GM12872 (cell line): ENCODE measurements at regions not wholly inside any gene's neighbourhood (a gene's known extent, or its start where the extent isn't known, plus 50 kb on each side); places are given as distances from the start of the nearest gene placed in this dataset.

Experiments used
- CTCF ChIP-seq: IDR thresholded peaks from 3 replicates; pipeline ENCODE4 v1.5.1; 2011; ENCODE audit warnings: low read depth, mild to moderate bottlenecking, low read length, moderate library complexity; ENCODE audit not compliant: insufficient read depth

DNA sequence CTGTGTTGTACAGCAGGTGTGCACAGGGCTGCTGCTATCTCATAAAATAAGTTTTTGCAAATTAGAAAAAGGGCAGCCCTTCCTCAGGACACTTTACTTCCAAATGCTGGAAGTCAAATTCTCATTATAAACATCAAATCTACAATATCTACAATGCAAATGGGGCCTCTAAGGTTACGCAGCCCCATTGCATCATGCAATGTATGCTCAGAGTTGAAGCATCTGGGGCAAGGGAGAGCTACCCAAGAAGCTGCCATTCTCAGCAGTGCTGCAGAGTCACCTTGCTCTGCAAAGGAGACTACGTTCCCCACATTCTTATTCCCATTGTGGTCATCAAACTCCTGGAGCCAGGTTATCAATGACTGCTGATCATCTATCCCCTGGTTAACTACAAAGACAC lies 208.9 kb upstream of the POGK start:
- TF ChIP-seq CTCF = no peak

DNA sequence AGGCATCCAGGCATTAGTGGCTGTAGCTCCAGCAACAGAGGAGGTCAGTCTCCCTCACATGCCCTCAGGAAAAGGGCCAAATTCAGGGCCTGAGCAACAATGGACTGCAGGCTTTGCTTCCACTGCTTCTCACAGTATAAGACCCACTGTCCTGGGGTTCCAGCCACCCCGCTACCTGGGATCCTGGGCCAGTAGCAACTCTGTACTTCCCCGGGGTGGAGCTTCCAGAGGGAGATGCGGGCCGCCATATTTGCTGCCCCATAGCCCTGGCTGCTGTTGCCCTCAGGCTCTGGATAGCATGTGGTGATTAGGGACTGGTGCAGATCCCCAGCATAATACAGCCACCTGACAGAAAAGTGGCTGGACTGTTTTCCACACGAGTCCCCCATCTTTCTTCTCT lies 201.1 kb upstream of the POGK start:
- TF ChIP-seq CTCF = no peak

DNA sequence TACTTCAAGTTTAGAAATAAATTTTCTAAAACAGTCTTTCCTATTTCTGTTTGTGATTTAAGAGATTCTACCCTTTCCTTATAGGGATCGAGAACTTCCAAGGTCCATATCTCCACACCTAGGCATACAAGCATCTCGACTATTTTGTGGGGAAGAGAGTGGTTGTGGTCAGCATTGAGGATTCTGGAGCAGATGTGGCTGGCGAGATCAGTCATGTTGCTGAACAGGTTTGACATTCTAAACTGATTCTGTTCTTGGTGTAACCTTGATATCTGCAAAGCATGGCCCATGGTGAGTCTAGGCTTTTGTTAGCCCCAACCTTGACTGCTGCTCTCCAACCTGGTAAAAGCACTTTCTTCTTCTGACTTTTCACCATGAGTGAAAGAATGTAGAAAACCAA lies 167.6 kb upstream of the POGK start:
- TF ChIP-seq CTCF = no peak

DNA sequence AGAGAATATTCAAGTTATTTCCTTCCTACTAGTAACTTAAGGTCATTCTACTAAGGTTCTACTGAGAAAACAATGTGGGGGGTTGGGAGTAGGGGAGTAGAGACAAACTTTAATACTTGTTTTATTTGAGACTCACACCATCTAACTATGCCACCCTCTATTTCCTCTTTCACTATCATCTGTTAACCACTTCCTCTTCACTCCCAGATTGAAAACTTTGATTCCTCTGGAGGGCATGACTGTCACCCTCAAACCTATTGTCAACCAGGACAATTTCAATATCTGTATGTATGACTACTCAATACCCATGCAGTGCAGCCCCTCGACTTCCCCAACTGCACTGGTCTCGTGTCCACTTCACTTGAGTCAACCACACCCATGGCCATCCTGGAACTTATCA lies 165.6 kb upstream of the POGK start:
- TF ChIP-seq CTCF = no peak

DNA sequence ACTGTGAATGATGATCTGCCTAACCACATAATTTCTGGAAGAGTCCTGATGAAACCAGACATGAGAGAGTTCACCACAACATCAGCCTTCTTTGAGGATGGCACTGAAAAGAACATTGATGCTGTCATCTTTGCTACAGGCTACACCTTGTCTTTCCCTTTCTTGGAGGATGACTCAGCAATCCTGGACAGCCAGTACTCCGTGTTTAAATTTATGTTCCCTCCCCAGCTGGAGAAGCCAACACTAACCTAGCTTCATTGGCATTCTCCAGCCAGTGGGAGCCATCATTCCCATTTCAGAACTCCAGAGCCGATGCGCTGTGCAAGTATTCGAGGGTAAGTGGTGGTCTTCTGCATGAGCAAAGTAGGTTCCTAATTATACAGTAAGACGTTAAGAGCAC lies 164.1 kb upstream of the POGK start:
- no peak for TF ChIP-seq CTCF

DNA sequence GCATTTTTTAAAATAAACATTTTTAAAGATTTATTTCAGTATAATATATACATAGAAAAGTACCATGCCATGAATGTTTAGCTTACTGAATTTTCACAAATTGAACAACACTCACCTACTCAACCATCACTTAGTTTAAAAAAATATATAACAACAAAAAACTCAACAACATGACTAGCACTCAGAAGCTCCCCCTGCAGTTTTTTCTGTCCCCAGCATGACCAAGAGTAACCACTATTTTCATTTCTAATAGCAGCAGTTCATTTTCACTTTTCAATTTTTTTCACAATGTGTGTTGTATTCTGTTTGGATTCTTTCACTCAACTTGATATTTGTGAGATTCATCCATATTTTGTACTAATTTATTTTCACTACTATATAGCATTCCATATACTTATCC lies 162.3 kb upstream of the POGK start:
- no peak for TF ChIP-seq CTCF

- TF ChIP-seq CTCF = no peak
These were observed 159.9 kb upstream of the POGK start for GRCh38 chr1:166679369-166679768.

DNA sequence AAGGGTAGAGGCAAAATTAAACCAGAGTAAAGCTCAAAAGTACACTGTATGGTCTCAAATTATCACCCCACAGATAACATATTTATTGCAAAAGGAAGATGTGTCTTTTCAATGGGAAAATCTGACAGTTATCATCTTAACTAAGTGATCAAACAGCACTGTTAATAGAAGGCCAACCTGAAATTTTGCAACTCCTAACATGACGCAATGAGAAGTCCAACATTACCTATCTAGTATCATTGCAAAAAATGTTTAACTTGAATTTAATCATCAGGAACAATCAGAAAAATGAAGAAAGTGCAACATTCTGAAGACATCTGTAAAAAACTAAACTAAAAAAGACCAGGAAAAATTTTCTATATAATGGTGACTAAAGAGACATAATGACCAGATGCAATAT lies 156.7 kb upstream of the POGK start:
- no peak for TF ChIP-seq CTCF
